GM19043 (cell line): ENCODE measurements at regions not wholly inside any gene's neighbourhood (a gene's known extent, or its start where the extent isn't known, plus 50 kb on each side); places are given as distances from the start of the nearest gene placed in this dataset.
"Not testable (repeated sequence)": the region's sequence is repeated elsewhere in the genome, so short reads cannot be mapped to it uniquely, and the experiment has no call there.

Source experiments
- ATAC-seq: cut with Tn5 transposase; IDR thresholded peaks from one replicate; pipeline ENCODE4 v1.9.1; 2021; ENCODE audit warnings: low read depth; ENCODE audit not compliant: unreplicated experiment

DNA sequence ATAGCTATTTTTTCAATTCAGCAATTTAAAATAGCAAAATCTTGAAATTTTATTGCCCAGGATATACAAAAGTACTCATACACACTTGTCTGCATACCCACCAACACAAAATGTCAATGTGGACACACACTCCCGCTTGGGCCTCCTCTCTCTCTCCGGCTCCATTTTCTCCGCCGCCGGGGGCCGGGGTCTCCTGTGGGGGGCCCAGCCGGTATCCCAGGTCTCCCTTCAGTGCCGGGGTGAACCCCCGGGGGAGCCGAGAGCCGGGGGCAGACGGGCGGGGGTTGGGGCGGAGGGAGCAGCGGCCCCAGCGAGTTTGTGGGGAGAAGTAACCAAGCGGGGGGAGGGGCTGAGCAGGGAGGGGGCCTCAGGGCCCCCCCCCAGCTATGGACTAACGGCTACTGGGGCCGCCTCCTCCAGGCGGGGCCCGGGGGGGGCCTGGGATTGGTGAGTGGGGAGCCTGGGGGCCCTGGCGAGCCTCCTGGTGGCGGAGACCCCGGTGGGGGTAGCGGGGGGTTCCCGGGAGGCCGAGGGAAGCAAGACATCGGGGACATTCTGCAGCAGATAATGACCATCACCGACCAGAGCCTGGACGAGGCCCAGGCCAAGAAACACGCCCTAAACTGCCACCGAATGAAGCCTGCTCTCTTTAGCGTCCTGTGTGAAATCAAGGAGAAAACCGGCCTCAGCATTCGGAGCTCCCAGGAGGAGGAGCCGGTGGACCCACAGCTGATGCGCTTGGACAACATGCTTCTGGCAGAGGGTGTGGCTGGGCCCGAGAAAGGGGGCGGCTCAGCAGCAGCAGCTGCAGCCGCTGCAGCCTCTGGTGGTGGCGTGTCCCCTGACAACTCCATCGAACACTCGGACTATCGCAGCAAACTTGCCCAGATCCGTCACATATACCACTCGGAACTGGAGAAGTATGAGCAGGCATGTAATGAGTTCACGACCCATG lies 56.6 kb downstream of the CHST2 start:
- not testable (repeated sequence) for ATAC-seq

DNA sequence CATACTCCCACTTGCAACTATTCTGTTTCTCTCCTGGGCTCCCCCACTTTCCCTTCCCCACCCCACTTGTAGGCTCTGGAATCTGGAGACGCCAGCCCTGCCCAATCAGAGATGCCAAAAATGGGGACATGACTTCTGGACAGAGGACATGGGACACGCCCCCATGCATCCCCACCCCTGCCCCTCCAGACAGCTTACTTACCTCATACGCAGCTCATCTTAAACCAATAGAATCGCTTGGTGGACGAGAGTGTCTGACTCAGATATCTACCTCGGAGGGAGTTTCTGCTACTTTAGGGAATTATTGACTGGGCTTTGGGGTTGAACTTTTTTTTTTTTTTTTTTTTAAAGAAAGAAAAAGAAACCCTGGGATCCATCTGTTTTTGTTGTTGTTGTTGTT lies 58.4 kb downstream of the CHST2 start:
- not testable (repeated sequence) for ATAC-seq

DNA sequence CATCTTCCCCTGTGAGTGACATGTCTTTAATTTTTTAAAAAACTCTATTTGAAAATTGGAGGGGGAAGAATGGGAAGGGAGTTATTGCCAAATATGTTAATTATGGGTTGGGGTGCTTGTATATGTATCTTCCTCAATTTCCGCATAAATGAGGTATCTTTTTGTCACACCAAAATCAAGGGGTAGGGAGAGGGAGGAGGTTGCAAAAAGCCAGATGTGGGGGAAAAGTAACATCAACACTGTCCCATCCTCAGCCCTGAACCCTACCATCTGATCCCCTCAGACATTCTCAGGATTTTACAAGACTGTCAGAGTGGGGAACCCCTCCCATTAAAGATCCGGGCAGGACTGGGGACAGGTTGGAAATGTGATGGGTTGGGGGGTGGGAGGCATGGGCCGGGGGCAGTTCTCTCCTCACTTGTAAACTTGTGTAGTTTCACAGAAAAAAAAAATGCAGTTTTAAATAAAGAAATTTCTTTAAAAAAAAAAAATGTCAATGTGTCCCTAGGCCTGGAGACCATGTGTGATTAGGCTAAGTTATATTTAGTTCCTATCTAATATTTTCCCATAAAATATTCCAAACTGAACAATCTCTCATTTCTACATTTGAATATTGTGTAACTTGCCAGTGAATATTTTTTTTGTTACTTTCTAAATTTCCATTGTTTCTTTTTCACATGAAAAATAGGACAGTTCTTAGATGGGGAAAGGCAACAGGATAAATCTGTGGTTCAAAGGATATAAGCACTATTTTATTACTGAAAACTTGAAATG lies 59.4 kb downstream of the CHST2 start:
- not testable (repeated sequence) for ATAC-seq

DNA sequence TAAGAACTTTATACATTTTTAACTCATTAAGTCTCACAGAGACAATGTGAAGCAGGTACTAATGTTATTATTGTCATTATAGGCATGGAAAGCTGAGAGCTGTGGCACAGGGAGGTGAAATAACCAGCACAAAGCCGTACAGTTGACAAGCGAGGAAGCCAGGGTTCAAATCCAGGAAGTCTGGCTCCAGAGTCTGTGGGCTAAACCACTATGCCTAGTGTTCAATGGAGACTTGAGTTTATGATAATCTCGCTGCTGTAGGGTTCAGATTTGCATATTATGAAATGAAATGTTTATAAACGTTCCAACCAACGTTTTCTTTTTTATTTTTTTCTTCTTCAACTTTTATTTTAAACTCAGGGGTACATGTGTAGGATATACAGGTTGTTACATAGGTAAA lies 60.0 kb downstream of the CHST2 start:
- no peak for ATAC-seq

DNA sequence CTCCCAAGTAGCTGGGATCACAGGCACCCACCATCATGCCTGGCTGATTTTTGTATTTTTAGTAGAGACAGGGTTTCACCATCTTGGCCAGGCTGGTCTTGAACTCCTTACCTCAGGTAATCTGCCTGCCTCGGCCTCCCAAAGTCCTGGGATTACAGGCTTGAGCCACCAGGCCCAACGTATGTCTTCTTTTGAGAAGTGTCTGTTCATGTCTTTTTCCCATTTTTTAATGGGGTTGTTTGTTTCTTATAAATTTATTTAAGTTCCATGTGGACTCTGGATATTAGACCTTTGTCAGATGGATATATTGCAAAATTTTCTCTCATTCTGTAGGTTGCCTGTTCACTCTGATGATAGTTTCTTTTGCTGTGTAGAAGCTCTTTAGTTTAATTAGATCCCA lies 61.3 kb downstream of the CHST2 start:
- ATAC-seq = not testable (repeated sequence)

DNA sequence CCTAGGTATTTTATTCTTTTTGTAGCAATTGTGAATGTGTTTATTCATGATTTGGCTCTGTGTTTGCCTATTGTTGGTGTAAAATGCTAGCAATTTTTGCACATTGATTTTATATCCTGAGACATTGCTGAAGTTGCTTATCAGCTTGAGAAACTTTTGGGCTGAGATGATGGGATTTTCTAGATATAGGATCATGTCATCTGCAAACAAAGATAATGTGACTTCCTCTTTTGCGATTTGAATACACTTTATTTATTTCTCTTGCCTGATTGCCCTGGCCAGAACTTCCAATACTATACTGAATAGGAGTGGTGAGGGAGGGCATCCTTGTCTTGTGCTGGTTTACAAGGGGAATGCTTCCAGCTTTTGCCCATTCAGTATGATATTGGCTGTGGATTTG lies 62.4 kb downstream of the CHST2 start:
- ATAC-seq = not testable (repeated sequence)

DNA sequence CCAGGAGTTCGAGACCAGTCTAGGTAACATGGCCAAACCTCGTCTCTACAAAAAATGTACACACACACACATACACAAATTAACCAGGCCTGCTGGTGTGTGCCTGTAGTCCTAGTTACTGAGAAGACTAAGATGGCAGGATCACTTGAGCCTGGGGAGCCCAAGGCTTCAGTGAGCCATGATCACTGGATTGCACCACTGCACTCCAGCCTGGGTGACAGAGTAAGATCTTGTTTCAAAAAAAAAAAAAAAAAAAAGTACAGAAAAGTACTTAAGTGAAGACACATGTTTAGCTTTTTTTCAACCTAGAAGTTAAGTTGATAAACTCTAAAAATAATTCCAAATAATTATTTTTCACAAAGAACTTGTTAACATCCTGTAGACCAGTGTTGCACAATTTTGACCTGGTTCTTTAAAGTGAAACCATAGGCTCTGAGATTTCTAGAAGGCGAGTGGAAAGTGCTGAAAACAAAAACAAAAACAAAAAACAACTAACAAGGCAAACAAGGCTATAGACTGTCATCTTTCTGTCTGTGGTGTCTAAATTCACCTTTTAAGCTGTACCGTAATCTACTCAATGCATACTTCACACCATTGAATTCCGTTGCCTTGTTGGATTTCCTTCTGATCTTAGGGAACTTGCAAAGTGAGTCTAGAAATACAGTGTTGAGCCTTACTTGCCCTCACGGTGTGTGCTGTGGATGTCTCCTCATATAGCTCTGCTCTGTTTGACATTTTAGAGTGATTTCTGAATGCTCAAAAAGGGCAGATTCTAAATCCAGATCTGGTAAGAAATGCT lies 63.5 kb downstream of the CHST2 start:
- no peak for ATAC-seq

DNA sequence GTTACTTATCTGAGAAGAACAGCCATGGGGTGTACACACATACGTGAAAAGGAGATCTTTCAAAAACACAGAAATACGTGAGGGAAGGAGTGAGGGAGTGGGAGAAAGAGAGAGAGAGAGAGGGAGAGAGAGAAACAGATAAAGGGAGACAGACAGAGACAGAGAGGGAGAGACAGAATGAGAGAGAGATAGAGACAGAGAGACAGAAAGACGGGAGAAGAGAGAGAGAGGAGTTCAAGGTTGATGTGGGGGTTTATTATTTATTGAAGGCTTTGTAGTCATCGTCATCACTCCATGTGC lies 64.0 kb downstream of the CHST2 start:
- ATAC-seq = no peak

DNA sequence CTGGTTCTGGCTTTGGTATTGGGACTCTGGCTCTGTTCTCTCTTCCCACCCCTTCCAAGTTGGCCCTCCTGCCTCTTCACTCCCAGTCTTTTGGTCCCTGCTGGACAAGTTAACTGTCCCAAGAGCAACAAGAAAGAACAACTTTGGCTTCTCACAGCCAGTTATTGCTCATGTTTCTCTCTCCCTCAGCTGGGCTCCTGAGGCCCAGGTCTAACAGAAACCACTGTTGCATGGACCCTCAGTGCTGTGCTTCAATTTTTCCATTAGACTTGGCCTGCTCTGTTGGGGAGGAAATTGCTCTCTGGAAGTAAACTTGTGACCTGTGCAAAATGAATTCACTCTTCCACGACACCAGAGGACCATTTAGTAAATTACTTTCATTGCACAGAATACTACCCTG lies 64.5 kb downstream of the CHST2 start:
- no peak for ATAC-seq

DNA sequence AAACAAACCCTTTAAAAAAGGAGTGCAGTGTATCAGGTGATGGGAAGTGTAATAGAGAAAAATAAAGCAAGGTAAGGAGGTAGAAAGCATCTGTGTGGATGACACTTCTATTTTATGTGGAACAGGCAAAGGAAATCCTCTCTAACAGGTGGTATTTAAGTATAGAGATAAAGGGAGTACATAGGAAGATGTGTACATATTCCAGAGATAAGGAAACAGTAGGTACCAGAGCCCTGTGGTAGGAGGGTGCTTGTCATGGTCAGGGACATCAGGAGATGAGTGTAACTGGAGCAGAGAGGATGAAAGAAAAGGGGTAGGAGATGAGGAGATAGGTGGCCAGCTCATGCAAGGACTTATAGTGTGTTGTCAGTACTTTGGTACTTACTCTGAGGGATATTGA lies 65.8 kb downstream of the CHST2 start:
- no peak for ATAC-seq

DNA sequence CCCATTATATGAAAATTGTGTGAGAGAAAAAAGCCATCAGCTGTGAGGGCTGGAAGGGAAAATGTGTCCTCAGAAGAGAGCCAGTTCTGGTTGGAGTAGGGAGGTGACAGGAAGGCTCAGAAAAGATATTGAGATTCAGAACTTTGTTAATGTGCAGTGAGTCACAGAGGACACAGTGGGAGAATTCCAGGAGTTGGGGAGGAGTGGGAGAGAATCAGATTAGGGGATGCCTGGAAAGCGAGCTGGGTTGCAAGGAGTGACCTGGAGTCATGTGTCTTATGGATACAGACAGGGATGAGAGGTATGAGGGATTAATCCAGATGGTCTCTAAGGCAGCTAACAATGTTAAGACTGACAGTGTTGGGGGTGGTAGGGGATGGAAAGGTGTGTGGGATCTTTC lies 67.5 kb downstream of the CHST2 start:
- ATAC-seq = no peak

DNA sequence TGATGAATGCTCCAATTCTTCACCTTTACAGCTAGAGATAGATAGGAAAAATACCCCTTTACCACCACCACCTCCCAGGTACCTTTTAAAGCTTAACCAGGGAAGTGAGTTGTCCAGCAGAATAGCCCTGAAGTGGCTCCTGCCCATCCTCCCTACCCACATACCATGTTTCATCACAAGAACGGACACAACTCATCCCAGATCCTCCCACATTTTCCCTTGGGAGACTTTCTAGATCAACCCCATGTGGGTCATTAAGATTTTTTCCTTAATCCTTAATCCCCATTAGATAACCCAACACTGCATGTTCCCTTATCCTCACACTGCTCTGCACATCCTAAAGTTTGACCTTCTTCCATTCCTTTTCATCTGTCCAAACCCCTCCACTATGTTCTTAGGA lies 69.3 kb downstream of the CHST2 start:
- no peak for ATAC-seq

DNA sequence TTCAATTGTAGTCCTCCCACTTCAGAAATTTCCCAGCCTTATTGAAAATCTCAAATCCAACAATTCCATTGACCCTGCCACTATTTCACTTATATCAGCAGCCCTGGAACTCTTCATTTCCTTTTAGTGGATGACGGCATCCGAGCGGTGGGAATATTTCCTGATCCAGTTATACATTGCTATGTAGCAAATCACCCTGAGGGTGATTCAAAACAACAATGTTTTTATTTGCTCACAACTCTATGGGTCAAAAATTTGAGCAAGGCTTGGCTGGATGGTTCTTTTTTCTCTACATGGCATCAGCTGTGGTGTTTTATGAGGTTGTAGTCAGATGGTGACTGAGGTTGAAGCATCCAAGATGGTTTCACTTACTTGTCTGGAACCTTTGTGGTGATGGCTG lies 70.5 kb downstream of the CHST2 start:
- ATAC-seq = no peak

DNA sequence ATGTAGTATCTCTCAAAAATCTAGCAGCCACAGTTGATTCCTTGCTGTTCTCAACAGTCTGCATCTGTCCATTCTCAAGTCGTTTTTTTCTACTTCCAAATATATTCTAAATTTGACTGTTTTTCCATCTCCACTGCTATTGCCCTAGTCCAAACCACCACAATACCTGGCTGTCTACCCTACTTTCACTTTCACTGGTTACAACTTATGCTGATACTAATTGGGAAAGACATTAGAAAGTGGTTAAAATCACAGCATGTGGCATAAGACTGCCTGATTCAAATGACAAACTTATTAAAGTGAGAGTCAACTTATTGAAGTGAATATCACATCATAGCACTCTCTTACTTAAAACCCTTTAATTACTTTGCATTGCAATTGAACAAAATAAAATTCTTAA lies 72.6 kb downstream of the CHST2 start:
- no peak for ATAC-seq

DNA sequence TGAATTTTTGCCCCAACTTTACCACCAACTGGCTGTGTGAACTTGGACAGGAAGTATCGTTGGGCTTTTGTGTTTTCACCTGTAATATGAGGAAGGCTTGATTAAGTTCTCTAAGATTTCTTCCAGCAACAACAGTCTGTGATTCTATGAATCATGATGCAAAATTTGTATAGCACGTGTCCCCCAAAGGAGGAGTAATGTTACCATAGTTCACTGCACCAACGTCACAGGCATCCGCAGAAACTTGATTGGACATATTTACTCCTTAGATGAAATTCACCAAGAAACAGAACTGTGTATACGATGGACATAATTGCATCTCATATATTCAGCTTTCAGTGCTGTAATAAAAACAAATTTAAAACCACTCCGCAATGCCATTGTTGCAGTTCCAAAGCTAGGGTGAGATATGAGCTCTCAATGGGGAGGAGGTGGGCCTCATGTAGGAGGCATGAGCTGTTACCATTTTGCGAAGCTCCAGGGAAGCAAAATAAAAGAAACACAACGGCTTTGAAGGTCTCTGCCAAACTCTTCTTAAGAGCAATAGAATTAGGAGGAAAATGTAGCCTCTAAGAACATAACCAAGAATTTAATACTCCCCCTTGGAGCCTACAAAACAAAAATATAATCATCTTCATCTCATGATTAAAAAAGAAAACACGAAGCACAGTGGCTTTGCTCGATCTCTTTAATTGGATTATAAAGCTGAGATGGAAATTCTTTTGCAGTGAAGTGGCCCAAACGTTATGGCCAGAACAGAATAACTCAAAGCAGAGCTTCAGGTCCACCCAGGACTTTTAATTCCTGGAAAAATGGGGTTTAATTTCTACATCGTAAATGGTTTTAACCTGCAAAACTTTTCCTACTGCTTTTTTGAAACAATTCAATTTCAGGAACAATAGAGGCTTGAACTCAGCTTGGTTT lies 80.7 kb downstream of the CHST2 start:
- no peak for ATAC-seq

DNA sequence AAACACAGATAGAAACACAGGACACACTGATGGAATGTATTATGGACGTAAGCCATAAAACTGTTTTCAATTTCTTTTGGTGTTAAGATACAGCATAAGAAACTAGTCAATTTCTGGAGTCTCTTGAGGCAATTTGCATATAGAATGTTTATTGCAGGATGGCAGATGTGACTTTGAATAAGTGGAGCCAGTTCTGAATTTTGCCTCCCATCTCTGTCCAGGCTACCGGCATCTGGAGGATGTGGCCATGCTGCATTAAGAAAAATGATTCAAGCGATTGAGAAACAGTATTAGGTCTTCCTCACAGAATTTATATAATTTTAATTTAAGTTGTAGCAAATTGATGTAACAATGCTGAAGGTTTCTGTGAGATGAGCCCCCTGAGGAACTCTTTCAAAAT lies 81.5 kb downstream of the CHST2 start:
- no peak for ATAC-seq

DNA sequence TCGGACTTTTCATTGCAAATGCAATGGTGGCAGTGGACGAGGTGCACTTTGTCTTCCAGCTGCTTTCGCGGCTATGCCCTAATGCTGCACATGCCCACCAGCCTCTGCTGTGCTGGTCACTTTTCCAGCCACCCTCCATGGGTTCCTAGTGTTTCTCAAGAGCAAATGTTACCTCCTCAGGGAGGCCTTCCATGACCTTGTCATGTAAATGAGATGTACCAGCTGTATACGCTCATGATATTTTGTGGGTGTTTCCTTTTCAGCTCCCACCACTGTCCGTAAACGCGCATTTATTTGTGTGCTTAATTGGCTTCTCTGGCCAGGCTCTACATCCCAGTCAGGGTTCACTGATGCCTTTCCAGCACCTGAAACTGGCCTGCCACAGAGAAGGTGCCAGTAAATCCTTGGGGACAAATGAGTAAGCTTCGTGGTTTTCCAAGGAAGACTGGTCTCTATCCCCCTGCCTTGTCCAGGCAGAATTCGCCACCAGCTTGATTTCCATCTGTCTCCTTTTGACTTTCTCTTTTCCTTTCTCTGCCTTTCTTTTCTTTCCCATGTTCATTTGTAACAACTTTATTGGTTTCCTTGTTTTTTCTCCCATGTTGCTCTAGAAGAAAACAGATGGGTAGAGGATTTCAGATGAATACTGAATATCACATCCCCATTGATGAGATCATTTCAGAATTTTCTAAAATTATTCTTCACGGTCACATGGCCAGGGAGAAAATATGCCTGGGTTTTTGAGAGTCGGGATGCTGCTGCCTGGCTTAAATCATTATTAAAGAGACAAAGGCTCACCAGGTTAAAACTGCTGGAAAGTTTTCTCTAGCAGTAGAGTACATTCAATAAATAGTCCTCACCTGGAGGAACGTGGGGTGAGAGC lies 82.5 kb downstream of the CHST2 start:
- ATAC-seq = no peak

DNA sequence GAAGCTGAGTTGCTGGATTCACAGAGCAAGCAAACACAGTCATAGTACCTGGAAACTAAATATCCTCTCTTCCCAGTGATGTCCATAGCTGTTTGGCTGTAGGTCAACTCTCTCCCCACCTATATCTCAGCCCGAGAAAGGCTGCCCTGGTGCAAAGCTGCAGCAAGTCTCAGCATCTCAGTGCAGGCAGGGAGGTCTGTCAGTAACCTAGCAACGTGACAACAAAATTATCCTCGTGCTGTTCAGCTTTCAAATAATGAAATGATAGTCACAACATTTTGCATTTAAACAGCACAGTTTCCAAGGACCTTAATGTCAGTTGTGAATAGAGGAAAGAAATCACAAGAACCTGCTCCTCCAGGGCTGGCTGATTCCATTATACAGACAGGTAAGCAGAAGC lies 83.6 kb downstream of the CHST2 start:
- no peak for ATAC-seq

DNA sequence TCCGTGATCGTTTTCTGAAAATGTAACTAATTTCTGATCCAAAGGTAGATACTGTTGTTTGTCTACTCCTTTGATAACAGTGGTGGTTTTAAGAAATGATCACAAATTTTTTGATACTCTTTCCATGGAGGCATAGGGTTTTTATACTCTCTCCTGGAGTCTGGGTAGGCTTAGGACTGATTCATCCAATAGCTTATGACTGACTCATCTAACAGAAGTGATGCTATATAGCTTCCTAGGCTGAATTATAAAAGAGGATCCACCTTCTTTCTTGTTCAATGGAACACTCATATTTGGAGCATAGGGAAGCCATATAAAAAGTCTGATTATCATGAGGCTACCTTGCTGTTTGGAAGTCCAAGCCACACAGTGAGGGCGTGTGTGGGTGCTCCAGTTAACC lies 84.3 kb downstream of the CHST2 start:
- no peak for ATAC-seq
